ENCODE measurements at regions not wholly inside any gene's neighbourhood (a gene's known extent, or its start where the extent isn't known, plus 50 kb on each side); places are given as distances from the start of the nearest gene placed in this dataset.

DNA sequence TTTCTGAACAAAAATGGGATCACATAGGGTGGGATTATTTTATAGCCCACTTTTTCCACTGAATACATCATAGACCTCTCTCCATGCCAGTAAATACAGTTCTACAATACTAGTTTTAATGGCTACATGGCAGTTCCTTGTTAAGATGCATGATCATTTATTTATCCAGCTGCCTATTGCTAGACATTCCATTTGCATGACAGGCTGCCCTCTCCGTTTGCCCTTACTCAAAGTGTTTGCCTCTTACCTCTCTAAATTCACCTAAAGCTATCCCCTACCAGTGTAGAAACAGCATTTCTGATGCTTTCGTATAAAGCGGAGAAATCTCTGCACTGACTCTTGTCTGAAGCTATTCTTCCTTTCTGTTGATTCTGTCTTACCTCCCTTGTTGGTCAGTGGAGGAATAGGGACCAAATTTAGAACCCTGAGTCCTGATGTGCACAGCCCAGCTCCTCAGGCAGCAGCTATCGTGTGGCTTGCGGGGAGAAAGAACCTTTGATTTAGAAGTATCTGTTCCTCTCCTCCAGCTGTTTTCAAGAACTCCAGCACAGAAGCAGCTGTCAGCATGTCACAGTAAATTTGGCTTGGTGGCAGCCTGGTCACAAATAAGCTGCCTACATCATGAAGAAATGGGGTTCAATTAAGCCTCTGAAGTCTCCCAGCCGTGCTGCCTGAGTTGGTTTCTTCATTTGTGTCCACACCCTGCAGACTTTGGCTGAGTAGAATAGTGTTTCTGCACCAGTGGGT lies 337.3 kb downstream of the PRDM2 start:
- intact Hi-C loops (cut with micrococcal nuclease) = no loop called here

GRCh38 chr1:14039582-14040430 lies 339.8 kb downstream of the PRDM2 start:
- intact Hi-C loops (cut with micrococcal nuclease) = no loop called here

GRCh38 chr1:14049965-14050364 lies 350.0 kb downstream of the PRDM2 start:
- intact Hi-C loops (cut with micrococcal nuclease) = no loop called here

DNA sequence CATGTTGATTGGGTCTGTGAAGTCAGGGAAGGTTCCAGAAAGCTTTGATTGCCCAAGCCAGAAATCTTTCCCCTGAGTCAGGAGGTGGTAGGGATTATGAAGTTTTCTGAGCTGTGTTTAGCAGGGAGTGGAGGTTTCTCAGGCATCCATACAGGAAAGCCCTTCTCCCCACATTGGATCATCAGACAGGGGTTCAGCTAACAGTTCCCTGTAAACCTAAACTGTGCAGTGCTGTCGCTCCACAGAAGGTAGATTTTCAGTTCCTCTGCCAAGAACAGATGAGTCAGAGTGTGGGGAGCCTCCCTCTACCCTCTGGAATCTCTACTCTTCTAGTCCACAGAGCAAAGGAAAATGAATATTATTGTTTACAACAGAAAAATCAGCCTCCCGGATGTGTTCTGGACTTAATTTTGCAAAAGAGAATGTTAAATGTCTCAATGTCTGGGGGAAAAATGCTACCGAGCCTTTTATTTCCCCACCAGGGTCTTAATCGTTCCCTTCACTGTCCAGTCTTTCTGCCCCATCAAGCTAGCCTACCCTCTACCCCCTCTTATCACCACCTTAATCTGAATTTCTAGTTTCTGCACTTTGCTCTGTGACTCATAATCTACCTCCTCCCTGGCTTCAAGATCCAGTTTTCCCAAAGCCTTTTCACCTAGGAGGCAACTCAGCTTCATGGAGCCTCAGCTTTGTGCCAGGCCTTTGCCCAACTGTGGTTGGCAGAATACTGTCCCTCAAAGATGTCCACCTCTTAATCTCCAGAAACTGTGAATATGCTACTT lies 355.6 kb downstream of the PRDM2 start:
- intact Hi-C loops (cut with micrococcal nuclease) = no loop called here

- intact Hi-C loops (cut with micrococcal nuclease) = no loop called here
Observed at GRCh38 chr1:14057640-14058039, 357.7 kb downstream of the PRDM2 start.

GRCh38 chr1:14061204-14061603 lies 361.2 kb downstream of the PRDM2 start:
- intact Hi-C loops (cut with micrococcal nuclease) = no loop called here

DNA sequence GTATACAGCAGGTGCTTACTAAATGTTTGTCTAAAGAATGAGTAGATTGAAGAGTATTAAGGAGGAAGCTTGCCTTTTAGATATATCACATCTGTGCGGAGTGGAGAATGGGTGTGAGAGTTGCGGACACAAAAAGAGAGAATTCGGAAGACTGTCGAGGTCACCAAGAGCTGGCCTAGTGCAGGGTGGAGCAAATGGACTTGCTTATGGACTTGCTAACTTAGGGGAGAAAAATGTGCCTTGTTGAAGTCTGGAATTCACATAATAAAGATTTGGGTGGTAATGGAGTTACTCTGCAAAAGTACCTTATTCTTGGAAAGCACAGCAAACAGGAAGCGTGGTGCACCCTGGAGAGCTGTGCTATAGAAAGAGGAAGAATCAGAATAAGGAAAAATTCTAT lies 361.7 kb downstream of the PRDM2 start:
- intact Hi-C loops (cut with micrococcal nuclease) = no loop called here

DNA sequence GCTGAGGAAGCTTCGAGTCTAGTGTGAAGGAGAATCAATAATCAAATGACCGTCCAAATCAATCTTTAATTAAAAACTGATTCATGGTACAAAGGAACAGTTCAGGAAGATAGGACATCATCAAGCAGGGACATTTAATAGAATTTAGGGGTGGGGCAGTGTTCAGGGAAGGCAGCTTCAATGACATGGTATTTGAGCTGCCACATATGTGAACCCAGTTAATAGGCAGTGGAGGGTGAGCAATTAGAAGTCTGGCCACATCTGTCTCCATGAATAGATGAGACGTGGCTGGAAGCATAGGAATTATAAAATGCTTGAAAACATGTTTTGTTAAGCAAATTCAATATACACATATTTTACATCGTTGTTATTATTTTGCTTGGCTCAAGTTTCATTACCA lies 362.7 kb downstream of the PRDM2 start:
- intact Hi-C loops (cut with micrococcal nuclease) = no loop called here

DNA sequence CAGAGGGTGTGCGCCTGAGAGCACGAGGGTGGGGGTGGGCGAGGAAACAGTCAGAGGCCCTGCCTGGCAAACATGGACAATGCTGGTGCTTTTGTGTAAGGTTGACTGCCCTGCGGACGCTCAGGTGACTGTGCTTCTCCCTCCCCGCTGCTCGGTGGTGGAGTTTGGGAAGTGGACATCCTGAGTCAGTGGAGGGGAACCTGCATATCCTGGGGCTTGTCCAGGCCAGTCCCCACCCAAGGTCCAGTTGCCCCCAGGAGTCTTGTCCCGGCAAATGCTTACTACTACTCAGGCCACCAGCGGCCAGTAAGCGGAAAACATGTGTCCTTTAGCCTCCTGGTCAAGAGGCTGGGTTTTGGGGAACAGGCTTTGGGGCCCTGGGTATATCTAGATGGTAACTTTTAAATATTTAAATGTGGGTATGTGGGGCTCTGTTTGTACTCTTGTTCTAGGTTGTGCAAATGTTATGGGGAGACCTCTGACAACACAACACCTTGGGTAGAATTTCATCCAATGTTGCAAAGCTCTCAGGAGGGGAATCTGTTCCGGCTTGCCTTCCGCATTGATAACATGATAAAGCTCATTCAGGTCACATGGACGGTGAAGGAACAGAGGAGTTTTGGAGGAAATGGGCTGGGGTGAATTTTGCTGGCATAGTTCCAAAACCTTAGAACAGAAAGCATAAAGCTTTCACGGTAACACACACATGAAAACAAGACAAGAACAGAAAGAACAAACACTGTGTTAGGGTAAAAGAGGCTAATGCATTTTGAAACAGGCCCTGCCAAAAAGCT lies 364.9 kb downstream of the PRDM2 start:
- intact Hi-C loops (cut with micrococcal nuclease) = no loop called here

DNA sequence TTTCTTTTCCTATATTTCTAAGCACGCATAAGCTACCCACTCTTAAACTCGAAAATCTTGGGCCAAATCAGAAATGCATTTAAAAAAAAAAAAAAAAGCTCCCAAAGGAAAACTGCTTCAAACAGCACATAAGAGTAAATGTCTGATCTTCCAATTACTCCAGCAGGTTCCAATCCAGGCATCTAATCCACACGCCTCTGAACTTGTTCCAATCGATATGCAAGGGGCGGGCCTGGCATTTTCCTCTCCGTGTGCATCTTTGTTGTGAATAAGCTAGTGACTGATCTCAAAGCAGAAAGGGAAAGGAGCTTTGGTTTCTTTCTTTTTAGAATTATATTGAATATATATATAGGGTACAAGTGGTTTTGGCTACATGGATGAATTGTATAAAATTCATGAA lies 365.5 kb downstream of the PRDM2 start:
- intact Hi-C loops (cut with micrococcal nuclease) = no loop called here

DNA sequence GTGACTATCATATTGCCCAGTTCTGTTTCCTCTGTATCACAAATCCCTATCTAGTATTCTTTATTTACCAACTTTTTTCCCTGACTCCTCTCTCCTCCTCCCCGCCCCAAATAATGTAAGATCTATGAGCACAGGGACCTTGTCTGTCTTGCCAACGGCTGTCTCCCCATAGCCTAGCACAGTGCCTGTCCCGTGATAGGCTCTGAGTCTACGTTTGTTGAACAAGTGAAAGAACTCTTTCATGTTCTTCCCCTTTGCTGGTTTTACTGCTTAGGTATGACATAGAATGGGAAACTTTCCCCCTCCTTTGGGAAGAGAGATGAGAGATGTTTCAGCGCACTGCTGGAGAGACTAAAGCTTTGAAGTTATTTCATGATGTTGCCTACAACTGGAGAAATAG lies 367.0 kb downstream of the PRDM2 start:
- intact Hi-C loops (cut with micrococcal nuclease) = no loop called here

DNA sequence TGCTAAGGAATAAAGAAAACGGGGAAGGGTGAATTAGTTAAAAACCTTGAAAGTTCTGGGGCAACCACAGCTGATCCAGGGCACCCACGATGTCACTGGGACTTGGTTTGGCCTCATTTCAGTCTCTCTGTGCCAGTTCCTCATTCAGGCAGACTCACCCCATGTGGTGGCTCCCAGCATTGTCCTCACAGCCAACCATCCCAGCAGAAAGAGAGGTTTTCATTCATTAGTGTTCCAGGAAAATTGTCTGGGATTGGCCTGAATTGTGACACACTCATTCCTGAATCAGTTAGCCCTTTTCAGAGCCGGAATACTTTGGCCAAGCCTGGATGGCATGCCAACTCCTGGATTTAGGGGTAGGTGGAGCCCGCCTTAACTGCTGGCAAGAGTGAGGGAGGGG lies 367.7 kb downstream of the PRDM2 start:
- intact Hi-C loops (cut with micrococcal nuclease) = no loop called here

GRCh38 chr1:14071581-14071980 lies 371.6 kb downstream of the PRDM2 start:
- intact Hi-C loops (cut with micrococcal nuclease) = no loop called here

DNA sequence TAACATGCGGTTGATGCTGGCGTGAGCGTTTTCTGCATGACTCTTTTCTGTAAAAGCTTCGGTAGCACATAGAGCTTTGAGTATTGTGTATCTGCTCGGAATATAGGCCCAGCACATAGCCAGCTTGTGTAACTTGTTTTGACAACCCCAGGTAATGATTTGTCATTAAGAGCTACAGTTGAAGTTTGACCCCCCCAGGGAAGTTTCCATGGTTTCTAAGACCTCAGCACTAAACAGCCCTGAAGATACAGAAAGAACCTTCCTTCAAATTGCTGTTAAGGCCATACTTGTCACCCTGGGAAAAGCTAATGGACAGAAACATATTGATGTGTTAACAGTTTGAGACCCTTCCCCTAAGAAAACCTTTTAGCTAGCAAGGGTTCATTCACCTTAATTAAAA lies 380.7 kb downstream of the PRDM2 start:
- intact Hi-C loops (cut with micrococcal nuclease) = no loop called here

- intact Hi-C loops (cut with micrococcal nuclease) = no loop called here
Observed at GRCh38 chr1:14082331-14082730, 382.3 kb downstream of the PRDM2 start.

DNA sequence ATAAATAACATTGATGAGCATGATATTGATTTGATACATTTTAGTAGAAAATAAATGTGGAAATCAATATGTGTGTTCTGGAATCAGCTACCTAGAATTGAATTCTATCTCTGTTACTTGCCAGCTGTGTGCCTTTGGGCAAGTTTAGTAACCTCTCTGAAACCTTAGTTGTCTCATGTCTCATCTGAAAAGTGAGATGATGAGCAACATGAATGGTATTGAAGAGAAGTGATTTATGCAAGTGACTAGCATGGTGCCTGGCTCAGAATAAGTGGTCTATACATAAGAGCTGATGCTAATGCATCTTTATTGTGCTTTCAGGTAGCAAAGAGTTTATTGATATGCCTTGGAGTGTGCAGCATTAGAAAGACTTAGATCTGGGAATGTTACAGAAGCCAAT lies 383.3 kb downstream of the PRDM2 start:
- intact Hi-C loops (cut with micrococcal nuclease) = no loop called here

DNA sequence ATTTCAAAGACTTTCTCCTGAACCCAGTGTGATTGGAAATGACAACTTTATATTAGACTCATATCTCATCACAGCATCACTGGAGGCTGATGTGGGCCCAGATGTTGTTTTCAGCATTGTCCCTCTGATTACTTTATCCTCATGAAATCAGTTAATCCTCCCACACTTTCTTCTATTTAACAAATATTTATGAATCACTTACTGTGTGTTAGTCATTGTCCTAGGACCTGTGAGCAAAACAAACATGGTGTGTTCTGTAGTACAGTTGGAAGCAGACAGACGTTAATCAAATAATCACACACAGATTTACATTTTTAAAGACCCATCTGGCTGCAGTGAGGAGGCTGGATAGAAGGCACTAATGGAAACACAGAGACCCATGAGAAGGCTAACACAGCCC lies 383.7 kb downstream of the PRDM2 start:
- intact Hi-C loops (cut with micrococcal nuclease) = no loop called here

GRCh38 chr1:14090062-14090461 lies 390.1 kb downstream of the PRDM2 start:
- intact Hi-C loops (cut with micrococcal nuclease) = no loop called here

- intact Hi-C loops (cut with micrococcal nuclease) = no loop called here
Observed at GRCh38 chr1:14090531-14090930, 390.5 kb downstream of the PRDM2 start.

DNA sequence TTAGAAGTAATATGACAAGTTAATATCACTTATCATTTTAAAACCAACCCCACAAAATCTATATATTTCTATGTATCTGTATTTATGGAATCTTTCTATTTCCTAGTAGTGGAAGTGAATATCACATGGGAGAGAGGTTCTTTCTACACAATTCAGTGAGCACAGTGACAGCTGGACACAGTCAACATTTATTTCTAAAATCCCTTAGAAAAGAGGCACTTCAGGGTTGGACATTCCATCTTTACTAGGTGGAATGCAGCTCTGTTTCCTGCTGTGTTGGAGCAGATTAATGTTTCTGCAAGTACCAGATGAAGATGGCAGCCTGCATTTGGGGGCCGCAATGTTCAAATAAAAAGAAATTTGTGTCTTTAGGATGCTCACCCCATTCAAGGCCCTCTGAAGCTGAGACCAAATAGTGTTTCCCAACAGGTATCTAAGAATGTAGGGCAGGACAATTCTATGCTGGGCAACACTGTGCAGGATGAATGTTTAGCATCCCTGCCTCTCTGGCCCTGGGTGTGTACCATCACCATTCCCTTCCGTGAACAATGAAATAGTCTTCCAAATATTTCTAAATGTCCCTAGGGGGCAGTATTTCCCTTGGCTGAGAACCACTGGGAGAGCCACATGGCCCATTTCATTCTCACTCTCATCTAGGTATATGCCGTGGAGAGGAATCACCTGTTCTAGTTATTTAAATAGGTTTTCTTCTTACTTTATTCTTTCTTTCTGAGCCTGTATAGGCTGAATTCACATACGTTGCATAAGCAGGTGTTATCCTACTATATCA lies 394.8 kb downstream of the PRDM2 start:
- intact Hi-C loops (cut with micrococcal nuclease) = no loop called here

All from T-helper 2 cell treated with Interferon-gamma antibody and Interleukin-4, amounts not matched to agents 100 ng/mL and 5 ng/mL, for 36 hours (primary cell).